ENCODE measurements at regions not wholly inside any gene's neighbourhood (a gene's known extent, or its start where the extent isn't known, plus 50 kb on each side); places are given as distances from the start of the nearest gene placed in this dataset.
"Not testable (repeated sequence)": the region's sequence is repeated elsewhere in the genome, so short reads cannot be mapped to it uniquely, and the experiment has no call there.

DNA sequence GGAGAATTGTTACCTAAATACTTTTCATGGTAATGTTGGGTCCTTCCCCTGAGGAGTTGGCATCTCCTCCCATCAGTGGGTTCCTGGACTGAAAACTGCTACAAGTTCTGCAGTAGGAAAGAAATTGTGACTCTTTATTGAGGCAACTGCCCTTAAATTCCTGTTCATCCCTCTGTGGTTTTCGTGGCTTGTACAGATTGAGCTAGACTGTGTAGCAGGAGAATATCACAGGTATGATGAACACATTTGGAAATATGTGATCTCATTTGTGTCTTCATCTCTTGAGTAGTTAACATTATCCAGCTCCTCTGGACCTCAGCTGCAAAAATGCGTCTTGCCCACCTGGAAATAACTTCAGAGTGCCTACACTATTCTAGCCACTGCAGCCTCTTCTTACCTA, 390.6 kb downstream of the PTPRC start:
- H3K36me3 ChIP-seq = no peaks in the 10 kb centered on the region
- H3K4me1 ChIP-seq = no peaks in the 10 kb centered on the region
- H3K27ac ChIP-seq = no peak overlapping the region
- no peak for DNase-seq
- no peaks in the 10 kb centered on the region for H3K9me3 ChIP-seq
- intact Hi-C loops (cut with DNase I; ENCODE audit: low total_unique reads) (no loop called here), in situ Hi-C loops (cut with MboI; ENCODE audit: low sequenced_read_pairs in 4 of 4) (no loop called here)
- TF ChIP-seq, protein P1, sequence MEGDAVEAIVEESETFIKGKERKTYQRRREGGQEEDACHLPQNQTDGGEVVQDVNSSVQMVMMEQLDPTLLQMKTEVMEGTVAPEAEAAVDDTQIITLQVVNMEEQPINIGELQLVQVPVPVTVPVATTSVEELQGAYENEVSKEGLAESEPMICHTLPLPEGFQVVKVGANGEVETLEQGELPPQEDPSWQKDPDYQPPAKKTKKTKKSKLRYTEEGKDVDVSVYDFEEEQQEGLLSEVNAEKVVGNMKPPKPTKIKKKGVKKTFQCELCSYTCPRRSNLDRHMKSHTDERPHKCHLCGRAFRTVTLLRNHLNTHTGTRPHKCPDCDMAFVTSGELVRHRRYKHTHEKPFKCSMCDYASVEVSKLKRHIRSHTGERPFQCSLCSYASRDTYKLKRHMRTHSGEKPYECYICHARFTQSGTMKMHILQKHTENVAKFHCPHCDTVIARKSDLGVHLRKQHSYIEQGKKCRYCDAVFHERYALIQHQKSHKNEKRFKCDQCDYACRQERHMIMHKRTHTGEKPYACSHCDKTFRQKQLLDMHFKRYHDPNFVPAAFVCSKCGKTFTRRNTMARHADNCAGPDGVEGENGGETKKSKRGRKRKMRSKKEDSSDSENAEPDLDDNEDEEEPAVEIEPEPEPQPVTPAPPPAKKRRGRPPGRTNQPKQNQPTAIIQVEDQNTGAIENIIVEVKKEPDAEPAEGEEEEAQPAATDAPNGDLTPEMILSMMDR (IDR thresholded peaks at IDR 0.05 in 4 of 5, conservative IDR thresholded peaks at IDR 0.05 in 1 of 5) = no peak
- TF ChIP-seq POLR2A (IDR thresholded peaks at IDR 0.05) = no peak
- no peak overlapping the region for H3K4me3 ChIP-seq
- H3K27me3 ChIP-seq = no peaks in the 10 kb centered on the region
- ATAC-seq = no peak

DNA sequence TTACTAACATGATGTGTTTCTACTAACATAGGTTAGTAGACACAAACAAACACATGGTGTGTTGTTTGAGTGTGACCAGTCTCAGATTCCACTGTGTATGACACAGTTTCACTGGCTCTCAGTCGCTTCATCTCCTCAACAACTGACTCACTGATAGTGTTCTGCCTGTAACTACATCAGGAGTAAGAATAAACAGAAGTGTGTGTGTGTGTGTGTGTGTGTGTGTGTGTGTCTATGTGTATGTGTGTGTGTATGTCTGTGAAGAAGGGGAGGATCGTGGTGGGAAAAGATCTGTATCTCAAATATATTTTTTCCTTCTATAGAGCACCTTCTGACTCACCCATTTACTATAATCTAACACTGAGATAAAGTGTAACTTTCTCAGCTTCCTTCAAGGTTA, 391.0 kb downstream of the PTPRC start:
- no peak for DNase-seq
- TF ChIP-seq, protein P1 (IDR thresholded peaks at IDR 0.05 in 4 of 5, conservative IDR thresholded peaks at IDR 0.05 in 1 of 5) = no peak
- Histone ChIP-seq H3K27ac (no peak overlapping the region), H3K4me3 (no peak overlapping the region), H3K36me3 (no peaks in the 10 kb centered on the region), H3K9me3 (no peaks in the 10 kb centered on the region), H3K27me3 (no peaks in the 10 kb centered on the region), H3K4me1 (no peaks in the 10 kb centered on the region)
- ATAC-seq = no peak
- intact Hi-C loops (cut with DNase I; ENCODE audit: low total_unique reads) (no loop called here), in situ Hi-C loops (cut with MboI; ENCODE audit: low sequenced_read_pairs in 4 of 4) (no loop called here)

DNA sequence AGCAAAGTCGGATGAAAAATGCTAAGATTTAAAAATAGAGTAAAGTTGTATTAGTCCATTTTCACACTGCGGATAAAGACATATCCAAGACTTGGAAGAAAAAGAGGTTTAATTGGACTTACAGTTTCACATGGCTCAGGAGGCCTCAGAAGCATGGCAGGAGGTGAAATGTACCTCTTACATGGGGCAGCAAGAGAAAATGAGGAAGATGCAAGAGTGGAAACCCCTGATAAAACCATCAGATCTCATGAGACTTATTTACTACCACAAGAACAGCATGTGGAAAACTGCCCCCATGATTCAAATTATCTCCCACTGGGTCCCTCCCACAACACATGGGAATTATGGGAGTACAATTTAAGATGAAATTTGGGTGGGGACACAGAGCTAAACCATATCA, 391.7 kb downstream of the PTPRC start:
- H3K27me3 ChIP-seq; H3K9me3 ChIP-seq; DNase-seq; in situ Hi-C loops (cut with MboI; ENCODE audit: low sequenced_read_pairs in 4 of 4); H3K4me3 ChIP-seq; ATAC-seq; H3K36me3 ChIP-seq; H3K4me1 ChIP-seq; intact Hi-C loops (cut with DNase I; ENCODE audit: low total_unique reads); H3K27ac ChIP-seq: not testable (repeated sequence)

DNA sequence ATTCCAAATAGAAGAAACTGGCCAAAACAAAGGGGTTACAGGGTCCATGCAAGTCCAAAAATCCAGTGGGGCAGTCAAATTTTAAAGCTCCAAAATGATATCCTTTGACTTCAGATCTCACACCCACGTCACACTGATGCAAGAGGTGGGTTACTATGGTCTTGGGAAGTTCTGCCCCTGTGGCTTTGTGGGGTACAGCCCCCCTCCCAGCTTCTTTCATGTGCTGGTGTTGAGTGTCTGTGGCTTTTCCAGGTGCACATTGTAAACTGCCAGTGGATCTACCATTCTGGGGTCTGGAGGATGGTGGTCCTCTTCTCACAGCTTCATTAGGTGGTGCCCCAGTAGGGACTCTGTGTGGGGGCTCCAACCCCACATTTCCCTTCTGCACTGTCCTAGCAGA, 392.3 kb downstream of the PTPRC start:
- H3K9me3 ChIP-seq; H3K27me3 ChIP-seq; H3K27ac ChIP-seq; H3K4me3 ChIP-seq; ATAC-seq; H3K4me1 ChIP-seq; intact Hi-C loops (cut with DNase I; ENCODE audit: low total_unique reads); DNase-seq; H3K36me3 ChIP-seq; in situ Hi-C loops (cut with MboI; ENCODE audit: low sequenced_read_pairs in 4 of 4): not testable (repeated sequence)

DNA sequence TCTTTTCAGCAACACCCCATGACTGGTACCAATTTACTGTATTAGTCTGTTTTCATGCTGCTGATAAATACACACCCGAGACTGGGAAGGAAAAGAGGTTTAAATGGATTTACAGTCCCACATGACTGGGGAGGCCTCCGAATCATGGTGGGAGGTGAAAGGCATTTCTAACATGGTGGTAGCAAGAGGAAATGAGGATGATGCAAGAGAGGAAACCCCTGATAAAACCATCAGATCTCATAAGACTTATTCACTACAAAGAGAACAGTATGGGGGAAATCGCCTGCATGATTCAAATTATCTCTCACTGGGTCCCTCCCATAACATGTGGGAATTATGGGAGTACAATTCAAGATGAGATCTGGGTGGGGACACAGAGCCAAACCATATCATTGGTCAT, 393.6 kb downstream of the PTPRC start:
- H3K27me3 ChIP-seq; H3K4me3 ChIP-seq; H3K36me3 ChIP-seq; DNase-seq; intact Hi-C loops (cut with DNase I; ENCODE audit: low total_unique reads); in situ Hi-C loops (cut with MboI; ENCODE audit: low sequenced_read_pairs in 4 of 4); H3K4me1 ChIP-seq; H3K27ac ChIP-seq; ATAC-seq; H3K9me3 ChIP-seq: not testable (repeated sequence)

DNA sequence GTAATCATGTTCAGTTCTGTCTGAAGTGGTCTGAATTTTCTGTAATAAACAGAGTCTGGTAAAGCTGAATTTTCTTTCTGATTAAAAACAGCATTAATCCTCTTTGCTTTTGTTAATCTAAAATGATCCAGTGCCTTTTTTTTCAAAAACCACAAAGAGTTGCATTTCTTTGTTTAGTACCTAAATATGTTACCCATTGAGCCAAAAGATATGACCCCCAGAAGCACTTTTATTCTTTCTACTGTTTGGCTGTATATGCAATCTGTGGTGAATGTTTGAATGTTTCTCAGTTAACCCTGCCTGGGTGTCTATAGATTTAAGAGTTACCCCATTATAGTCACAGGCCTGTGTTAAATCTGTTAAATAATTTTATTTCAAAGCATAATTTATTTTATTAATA, 394.8 kb downstream of the PTPRC start:
- intact Hi-C loops (cut with DNase I; ENCODE audit: low total_unique reads) (no loop called here), in situ Hi-C loops (cut with MboI; ENCODE audit: low sequenced_read_pairs in 4 of 4) (no loop called here)
- no peak for TF ChIP-seq POLR2A (IDR thresholded peaks at IDR 0.05)
- TF ChIP-seq, protein P1 (IDR thresholded peaks at IDR 0.05 in 4 of 5, conservative IDR thresholded peaks at IDR 0.05 in 1 of 5) = no peak
- no peak overlapping the region for H3K27ac ChIP-seq
- H3K4me1 ChIP-seq = no peaks in the 10 kb centered on the region
- H3K9me3 ChIP-seq = no peaks in the 10 kb centered on the region
- no peaks in the 10 kb centered on the region for H3K36me3 ChIP-seq
- ATAC-seq (no peak), DNase-seq (no peak)
- no peaks in the 10 kb centered on the region for H3K27me3 ChIP-seq
- H3K4me3 ChIP-seq = no peak overlapping the region

All from gastrocnemius medialis (tissue), 4 donors.